ENCODE measurements at regions not wholly inside any gene's neighbourhood (a gene's known extent, or its start where the extent isn't known, plus 50 kb on each side); places are given as distances from the start of the nearest gene placed in this dataset.

DNA sequence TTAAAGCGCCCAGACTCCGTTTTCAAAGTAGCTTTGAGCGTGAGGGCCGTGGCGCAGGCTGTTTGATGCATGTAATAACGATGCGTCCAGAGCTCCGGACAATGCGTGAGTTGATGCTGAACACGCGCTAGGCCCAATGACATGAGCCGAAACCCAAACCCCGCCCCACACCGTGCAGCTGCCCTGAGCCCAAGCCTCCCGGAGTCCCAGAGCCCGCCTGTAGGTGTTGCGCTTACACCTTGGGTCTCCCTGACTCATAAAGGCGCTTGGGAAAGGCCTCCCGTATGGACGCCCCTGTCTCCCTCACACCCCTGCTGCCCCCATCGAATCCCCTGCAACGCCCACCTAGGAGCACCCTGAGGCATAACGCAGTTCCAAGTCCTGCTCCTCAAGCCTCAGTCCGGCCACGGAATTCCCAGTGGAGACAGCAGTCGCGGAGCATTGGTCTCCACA, 87.6 kb downstream of the ERMARD start:
- DNase-seq = no peak

GRCh38 chr6:169838346-169839028, 87.1 kb downstream of the ERMARD start:
- no peak for DNase-seq

DNA sequence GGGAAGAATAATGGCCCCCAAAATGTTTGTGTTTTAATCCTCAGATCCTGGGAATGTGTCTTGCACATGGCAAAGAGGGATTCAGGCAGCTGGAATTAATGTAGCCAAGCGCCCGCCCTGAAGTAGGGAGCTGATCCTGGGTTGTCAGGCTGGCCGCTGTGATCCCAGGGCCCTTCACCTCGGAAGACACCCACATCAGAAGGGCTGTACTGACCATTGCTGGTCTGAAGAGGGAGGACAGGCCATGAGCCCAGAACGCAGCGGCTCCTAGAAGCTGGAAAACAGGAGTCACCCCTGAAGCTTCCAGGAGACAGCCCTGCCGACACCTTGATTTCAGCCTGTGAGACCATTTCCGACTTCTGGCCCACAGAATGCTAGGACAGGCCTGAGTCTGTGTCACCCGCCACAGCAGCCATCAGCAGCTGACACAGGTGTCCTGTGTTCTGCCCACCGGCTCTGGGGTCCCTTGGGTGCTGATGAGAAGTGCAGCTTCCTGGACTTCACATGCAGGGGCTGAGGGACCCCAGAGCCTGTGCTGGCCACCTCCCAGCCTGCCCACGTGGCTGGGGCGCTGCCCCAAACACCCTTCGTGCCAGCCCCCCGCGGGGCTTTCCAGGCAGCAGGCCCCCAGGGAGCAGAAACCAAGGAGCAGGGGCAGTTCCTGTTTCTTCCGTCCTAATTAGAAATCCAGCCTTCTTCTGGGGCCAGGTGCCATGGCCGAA, 86.3 kb downstream of the ERMARD start:
- no peak for DNase-seq

GRCh38 chr6:169833258-169833794, 81.9 kb downstream of the ERMARD start:
- DNase-seq = no peak

DNA sequence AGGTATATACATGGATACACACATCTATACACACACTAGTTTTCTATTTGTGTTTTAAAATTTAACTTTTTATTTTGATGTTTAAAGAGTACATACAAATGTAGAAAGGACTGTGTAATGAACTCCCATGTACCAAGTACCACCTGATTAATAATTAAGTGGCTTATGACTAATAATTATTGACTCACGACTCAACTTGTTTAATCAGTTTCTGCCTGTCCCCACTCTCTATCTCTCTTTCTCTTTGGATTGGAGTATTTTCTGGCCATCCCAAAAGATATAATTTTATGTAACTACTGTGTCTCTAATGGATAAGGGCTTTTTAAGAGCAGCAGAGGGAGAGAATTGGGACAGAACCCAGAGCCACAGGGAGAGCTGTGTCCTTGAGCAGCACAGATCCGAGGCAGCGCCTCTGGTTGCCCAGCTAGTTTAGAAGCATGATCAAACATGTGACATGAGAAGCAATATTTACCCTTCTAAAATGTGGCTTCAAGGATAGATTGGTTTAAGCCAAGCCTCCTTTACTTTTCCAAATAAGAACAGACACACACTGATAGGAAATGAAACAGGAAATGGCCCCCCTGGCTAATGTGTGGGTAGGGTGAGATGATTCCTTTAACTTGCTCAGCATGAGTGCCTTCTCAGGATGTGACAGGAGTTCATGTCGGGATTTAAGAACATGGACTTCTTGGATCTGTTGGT, 81.0 kb downstream of the ERMARD start:
- DNase-seq = no peak

DNA sequence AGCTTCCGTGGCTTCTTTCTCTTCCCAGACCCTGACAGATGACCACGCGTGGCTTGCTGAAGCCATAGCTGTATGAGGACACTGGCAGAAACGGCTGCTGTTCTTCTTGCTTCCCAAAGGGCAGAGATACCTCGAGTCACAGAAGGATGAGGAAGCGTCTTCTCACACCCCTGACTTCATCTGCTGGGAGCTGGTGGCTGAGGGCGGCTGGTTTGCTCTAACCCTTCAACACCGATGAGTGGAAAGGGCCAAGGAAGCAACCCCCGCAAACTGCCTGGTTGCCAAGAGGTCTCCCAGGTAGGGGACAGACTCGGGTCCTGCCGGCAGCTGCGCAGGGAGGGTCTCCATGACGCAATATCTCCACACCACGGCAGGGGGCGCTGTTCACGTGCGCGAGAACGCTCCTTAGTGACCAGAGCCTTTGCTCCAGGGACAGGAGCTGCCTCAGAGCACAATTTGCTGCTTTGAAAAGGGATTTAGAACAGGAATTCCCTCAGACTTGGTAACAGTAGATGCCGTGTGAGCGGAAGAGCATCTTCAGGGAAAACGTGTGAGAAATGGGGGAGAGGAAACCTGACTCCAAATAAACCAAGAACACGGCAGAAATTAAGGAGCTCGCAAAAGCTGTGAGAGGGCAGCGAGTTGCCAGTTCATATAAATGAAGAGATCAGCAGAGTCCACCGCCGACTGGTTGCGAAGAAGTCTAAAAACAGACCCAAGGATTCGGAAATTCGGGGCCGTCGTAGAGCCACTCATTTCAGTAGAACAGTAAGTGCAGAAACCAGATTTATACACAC, 80.2 kb downstream of the ERMARD start:
- peak; percentile 75 for DNase-seq
